ENCODE measurements at regions not wholly inside any gene's neighbourhood (a gene's known extent, or its start where the extent isn't known, plus 50 kb on each side); places are given as distances from the start of the nearest gene placed in this dataset.

DNA sequence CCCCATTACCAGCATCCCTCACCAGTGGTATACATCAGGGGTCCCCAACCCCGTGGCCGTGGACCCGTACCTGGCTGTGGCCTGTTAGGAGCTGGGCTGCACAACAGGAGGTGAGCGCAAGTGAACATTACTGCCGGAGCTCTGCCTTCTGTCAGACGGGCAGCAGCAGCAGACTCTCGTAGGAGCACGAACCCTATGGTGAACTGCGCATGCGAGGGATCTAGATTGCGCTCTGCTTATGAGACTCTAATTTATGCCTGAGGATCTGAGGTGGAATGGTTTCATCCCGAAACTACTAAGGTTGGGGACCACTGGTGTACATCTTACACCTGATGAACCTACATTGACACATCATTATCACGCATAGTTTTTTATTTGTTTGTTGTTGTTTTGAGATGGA, 52.8 kb upstream of the DHX15 start:
- TF ChIP-seq, protein P1, sequence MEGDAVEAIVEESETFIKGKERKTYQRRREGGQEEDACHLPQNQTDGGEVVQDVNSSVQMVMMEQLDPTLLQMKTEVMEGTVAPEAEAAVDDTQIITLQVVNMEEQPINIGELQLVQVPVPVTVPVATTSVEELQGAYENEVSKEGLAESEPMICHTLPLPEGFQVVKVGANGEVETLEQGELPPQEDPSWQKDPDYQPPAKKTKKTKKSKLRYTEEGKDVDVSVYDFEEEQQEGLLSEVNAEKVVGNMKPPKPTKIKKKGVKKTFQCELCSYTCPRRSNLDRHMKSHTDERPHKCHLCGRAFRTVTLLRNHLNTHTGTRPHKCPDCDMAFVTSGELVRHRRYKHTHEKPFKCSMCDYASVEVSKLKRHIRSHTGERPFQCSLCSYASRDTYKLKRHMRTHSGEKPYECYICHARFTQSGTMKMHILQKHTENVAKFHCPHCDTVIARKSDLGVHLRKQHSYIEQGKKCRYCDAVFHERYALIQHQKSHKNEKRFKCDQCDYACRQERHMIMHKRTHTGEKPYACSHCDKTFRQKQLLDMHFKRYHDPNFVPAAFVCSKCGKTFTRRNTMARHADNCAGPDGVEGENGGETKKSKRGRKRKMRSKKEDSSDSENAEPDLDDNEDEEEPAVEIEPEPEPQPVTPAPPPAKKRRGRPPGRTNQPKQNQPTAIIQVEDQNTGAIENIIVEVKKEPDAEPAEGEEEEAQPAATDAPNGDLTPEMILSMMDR (IDR thresholded peaks at IDR 0.05), result no peak
- H3K4me1 ChIP-seq, result no peaks in the 10 kb centered on the region
- no peaks in the 10 kb centered on the region for H3K36me3 ChIP-seq
- no peak overlapping the region for H3K4me3 ChIP-seq
- no peak overlapping the region for H3K27ac ChIP-seq
- H3K27me3 ChIP-seq, result no peaks in the 10 kb centered on the region
- no peaks in the 10 kb centered on the region for H3K9me3 ChIP-seq
- DNase-seq (ENCODE audit: low spot score), result no peak

DNA sequence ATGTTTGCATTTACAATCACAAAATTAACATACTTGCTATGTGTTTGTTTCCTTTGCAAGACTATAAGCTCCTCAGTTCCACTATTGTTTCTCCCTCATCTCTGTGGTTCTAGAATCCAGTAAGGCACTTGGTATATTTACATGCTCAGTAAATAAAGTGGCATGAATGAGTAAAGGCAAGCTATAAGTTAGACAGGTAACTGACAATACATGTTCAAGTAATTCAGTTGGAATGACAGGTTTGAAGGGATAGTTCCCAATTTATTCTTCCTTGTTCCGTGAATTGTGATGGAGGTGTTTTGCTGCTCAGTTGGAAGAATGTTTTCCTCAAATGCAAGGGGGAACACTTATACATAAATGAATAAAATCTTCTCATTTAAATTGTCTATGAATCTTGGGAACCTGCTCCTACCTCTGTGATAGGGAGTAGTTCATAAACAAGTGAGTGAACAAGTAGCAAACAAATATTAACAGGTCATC, 54.1 kb upstream of the DHX15 start:
- Histone ChIP-seq H3K27ac (no peak overlapping the region), H3K9me3 (no peaks in the 10 kb centered on the region), H3K4me1 (peaks cover 0 to 9% of the 10 kb centered on the region in 2 donors), H3K27me3 (no peaks in the 10 kb centered on the region), H3K4me3 (no peak overlapping the region), H3K36me3 (no peaks in the 10 kb centered on the region)
- TF ChIP-seq, protein P1 (IDR thresholded peaks at IDR 0.05), result no peak
- no peak for DNase-seq (ENCODE audit: low spot score)

DNA sequence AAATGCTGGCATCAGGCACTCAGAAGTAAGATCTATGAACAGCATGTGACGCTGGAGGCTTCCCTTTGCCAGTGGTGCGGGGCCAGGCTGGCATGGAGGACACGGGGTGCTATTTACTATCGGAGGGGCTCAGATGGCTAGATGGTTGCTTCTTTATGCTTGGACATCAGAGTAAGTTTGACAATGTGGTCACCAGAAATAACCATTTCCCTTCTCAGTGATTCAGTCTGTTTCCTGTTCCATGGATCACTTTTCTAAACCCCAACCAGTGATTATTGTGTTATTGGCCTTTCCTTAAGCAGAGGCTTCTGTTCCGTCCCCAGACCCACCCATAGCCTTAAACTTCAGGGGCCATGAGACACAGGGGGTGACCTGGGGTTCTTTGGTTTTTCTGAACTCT, 55.4 kb upstream of the DHX15 start:
- TF ChIP-seq, protein P1 (IDR thresholded peaks at IDR 0.05), result no peak
- Histone ChIP-seq H3K4me3 (no peak overlapping the region), H3K36me3 (no peaks in the 10 kb centered on the region), H3K4me1 (peaks cover 0 to 15% of the 10 kb centered on the region in 2 donors), H3K27ac (peak overlapping the region in 1 of 2 donors; percentile 18), H3K9me3 (no peaks in the 10 kb centered on the region), H3K27me3 (no peaks in the 10 kb centered on the region)
- no peak for DNase-seq (ENCODE audit: low spot score)

DNA sequence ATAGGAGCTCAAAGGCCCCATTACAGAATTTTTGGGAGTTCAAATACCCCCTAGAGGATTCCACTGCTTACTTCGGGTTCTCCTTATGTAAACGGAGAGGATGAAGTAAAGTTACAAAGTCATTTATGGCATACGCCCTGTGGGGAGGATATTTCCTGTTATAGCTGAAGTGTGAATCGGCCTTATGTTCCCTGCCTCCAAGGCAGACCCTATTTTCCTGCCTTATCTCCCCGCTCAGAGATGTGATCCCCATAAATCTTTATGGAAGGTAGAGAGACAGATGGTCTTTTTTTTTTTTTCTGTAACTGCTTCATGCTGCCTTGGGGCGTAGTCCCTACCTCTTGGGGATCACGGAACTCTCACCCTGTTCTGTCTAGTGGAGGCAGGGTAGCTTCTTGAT, 56.0 kb upstream of the DHX15 start:
- no peak overlapping the region for H3K27ac ChIP-seq
- H3K4me3 ChIP-seq, result no peak overlapping the region
- peaks cover 0 to 15% of the 10 kb centered on the region in 2 donors for H3K4me1 ChIP-seq
- TF ChIP-seq, protein P1 (IDR thresholded peaks at IDR 0.05), result no peak
- no peaks in the 10 kb centered on the region for H3K9me3 ChIP-seq
- DNase-seq (ENCODE audit: low spot score), result no peak
- H3K27me3 ChIP-seq, result no peaks in the 10 kb centered on the region
- H3K36me3 ChIP-seq, result no peaks in the 10 kb centered on the region

DNA sequence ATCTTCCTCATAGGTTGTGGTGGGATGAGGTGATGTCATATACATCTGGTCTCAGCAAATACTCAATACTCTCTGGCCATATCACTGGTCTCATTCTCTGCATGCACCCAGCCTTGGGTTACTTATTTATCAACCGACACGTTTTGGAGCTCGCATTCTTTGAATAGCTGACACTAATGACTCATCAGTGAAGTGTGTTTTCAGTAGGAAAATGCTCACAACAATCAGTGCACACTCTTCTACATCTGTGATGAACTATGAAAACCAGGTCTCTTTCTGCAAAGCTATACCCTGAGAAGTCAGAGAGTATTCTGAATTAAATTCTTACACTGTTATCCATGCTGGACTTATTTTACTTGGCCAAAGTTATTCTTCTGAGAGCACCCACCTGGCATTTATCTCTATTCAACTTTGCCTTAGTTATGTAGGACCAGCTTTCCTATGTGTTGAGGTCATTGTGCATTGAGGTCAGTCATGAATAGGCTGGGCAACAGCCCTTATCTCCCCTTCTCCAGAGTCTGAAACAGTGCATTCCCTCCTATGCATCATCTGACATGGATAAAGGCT, 58.7 kb upstream of the DHX15 start:
- H3K4me1 ChIP-seq, result peaks cover 0 to 15% of the 10 kb centered on the region in 2 donors
- TF ChIP-seq, protein P1 (IDR thresholded peaks at IDR 0.05), result no peak
- no peak overlapping the region for H3K4me3 ChIP-seq
- no peaks in the 10 kb centered on the region for H3K9me3 ChIP-seq
- peak overlapping the region in 1 of 2 donors; percentile 30 for H3K27ac ChIP-seq
- no peaks in the 10 kb centered on the region for H3K36me3 ChIP-seq
- no peaks in the 10 kb centered on the region for H3K27me3 ChIP-seq
- no peak for DNase-seq (ENCODE audit: low spot score)
